ENCODE measurements at regions not wholly inside any gene's neighbourhood (a gene's known extent, or its start where the extent isn't known, plus 50 kb on each side); places are given as distances from the start of the nearest gene placed in this dataset.

- TF ChIP-seq CTCF (IDR thresholded peaks at IDR 0.05; ENCODE audit: low read depth, low read length, missing input control): no peak
- no peak for TF ChIP-seq EGR1 (IDR thresholded peaks at IDR 0.05; ENCODE audit: low read depth in 2 of 2)
- TF ChIP-seq MAX (IDR thresholded peaks at IDR 0.05): no peak
- no peak for TF ChIP-seq JUND (IDR thresholded peaks at IDR 0.05)
- TF ChIP-seq GABPA (IDR thresholded peaks at IDR 0.05 in 1 of 2, conservative IDR thresholded peaks at IDR 0.05 in 1 of 2): no peak
- no peak for TF ChIP-seq SP1 (IDR thresholded peaks at IDR 0.05)
- TF ChIP-seq FOXA2 (IDR thresholded peaks at IDR 0.05): no peak
- TF ChIP-seq RXRA (IDR thresholded peaks at IDR 0.05): no peak
These were observed 417.9 kb upstream of the DDI1 start for GRCh38 chr11:103618528-103618927.

Data from liver (tissue), 3 donors.